AG10803 (cell line): ENCODE measurements at regions not wholly inside any gene's neighbourhood (a gene's known extent, or its start where the extent isn't known, plus 50 kb on each side); places are given as distances from the start of the nearest gene placed in this dataset.

ENCODE experiments used
- DNase-seq: peaks from one replicate; pipeline ENCODE4 v3.0.0; 2010; ENCODE audit warnings: low read depth
- H3K4me3 ChIP-seq: 2 replicates; pipeline ENCODE4 v1.5.1; 2011; ENCODE audit warnings: mild to moderate bottlenecking, low read length, control low read depth
- TF ChIP-seq, protein P1 (sequence below): conservative IDR thresholded peaks from 2 replicates; pipeline ENCODE4 v1.5.1; 2011; ENCODE audit warnings: mild to moderate bottlenecking, low read length, control low read depth, inconsistent platforms

- DNase-seq: peak; percentile 62
- TF ChIP-seq, protein P1, sequence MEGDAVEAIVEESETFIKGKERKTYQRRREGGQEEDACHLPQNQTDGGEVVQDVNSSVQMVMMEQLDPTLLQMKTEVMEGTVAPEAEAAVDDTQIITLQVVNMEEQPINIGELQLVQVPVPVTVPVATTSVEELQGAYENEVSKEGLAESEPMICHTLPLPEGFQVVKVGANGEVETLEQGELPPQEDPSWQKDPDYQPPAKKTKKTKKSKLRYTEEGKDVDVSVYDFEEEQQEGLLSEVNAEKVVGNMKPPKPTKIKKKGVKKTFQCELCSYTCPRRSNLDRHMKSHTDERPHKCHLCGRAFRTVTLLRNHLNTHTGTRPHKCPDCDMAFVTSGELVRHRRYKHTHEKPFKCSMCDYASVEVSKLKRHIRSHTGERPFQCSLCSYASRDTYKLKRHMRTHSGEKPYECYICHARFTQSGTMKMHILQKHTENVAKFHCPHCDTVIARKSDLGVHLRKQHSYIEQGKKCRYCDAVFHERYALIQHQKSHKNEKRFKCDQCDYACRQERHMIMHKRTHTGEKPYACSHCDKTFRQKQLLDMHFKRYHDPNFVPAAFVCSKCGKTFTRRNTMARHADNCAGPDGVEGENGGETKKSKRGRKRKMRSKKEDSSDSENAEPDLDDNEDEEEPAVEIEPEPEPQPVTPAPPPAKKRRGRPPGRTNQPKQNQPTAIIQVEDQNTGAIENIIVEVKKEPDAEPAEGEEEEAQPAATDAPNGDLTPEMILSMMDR: no peak
- no peak overlapping the region for H3K4me3 ChIP-seq
These were observed 91.3 kb upstream of the STEAP1B start for GRCh38 chr7:22591271-22591670.

GRCh38 chr7:22589641-22590201 is 89.7 kb upstream of the STEAP1B start:
- TF ChIP-seq, protein P1: no peak
- peak; percentile 31 for DNase-seq
- no peak overlapping the region for H3K4me3 ChIP-seq

DNA sequence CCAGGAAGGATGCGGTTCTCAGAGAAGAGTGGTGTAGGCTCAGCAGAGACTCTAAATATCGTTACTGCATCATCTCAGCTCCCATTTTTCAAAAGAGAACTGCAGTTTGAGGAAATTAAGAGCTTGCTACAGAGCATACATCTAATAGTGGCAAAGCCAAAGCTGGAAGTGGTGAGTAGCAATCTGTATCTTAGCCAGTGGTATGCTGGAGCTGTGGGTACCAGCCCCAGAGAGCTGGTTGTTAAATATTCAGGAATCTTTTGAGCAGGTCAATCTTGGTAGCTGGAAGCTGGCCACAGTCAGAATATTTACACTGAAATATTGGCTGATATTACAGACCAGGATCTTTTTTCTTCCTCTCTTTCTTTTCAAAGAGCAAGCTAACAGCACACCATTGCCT is 88.4 kb upstream of the STEAP1B start:
- DNase-seq: peak; percentile 54
- TF ChIP-seq, protein P1: no peak
- no peak overlapping the region for H3K4me3 ChIP-seq

DNA sequence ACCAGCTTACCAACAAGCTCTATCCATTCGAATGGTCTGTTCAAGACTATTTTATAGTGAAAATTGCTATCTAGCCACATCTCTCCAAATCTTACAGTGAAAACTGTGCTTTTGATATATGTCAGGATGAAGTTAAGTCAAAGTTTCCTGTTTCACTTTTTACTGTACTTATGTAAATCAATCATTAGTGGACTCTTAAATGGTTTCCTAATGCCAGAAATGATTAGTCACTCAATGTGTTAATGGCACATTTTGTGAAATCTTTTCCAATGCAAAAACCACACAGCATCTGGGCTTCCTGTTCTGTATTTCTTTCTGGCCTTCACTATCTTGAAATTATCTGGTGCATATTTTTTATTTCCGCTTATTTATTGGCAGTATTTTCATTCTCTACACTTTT is 87.3 kb upstream of the STEAP1B start:
- DNase-seq: peak; percentile 88
- no peak overlapping the region for H3K4me3 ChIP-seq
- TF ChIP-seq, protein P1: no peak

DNA sequence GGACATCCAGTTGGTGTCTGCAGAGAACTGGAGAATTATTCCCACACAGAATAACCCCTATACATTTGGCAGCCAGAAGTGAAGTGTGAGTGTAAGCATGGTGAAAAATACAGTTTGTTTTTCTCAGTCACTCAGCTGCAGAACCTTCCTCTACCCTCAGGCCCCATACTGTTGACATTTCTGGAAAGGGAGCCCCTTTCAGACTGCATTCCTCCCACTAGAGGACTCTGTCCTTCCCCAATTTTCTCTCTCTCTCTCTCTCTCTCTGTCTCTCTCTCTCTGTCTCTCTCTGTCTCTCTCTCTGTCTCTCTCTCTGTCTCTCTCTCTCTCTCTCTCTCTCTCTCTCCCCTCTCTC is 86.8 kb upstream of the STEAP1B start:
- TF ChIP-seq, protein P1: peak; percentile 62
- DNase-seq: peak; percentile 61
- no peak overlapping the region for H3K4me3 ChIP-seq

- DNase-seq: no peak
- TF ChIP-seq, protein P1: no peak
- no peak overlapping the region for H3K4me3 ChIP-seq
These were observed 86.3 kb upstream of the STEAP1B start for GRCh38 chr7:22586101-22586785.

- H3K4me3 ChIP-seq: no peak overlapping the region
- no peak for DNase-seq
- TF ChIP-seq, protein P1: no peak
These were observed 84.2 kb upstream of the STEAP1B start for GRCh38 chr7:22584179-22584578.
